Activated T-helper 1 cell treated with anti-CD3 and anti-CD28 coated beads, Interleukin-12 subunit alpha, Interleukin-12 subunit beta, Interleukin-2, Interleukin-4 antibody, amounts not matched to agents 30 ng/mL and 10 ng/mL and 1 ng/mL, durations not matched to agents 14 hours and 24 hours and 36 hours (primary cell): ENCODE measurements at regions not wholly inside any gene's neighbourhood (a gene's known extent, or its start where the extent isn't known, plus 50 kb on each side); places are given as distances from the start of the nearest gene placed in this dataset.

Experiments used
- DNase-seq: peaks from one replicate; pipeline ENCODE4 v3.0.0; 2021; ENCODE audit warnings: low spot score
- H3K27ac Mint-ChIP-seq: one replicate; pipeline ENCODE4 v1.8.0; 2021; ENCODE audit warnings: mild to moderate bottlenecking, mixed read lengths
- H3K27me3 Mint-ChIP-seq: one replicate; pipeline ENCODE4 v1.8.0; 2022; ENCODE audit warnings: mild to moderate bottlenecking, moderate library complexity, mixed read lengths; ENCODE audit not compliant: insufficient read depth
- H3K36me3 Mint-ChIP-seq: one replicate; pipeline ENCODE4 v1.8.0; 2021; ENCODE audit warnings: low read depth, mixed read lengths
- H3K4me1 Mint-ChIP-seq: one replicate; pipeline ENCODE4 v1.8.0; 2021; ENCODE audit warnings: low read depth, mixed read lengths
- H3K4me3 Mint-ChIP-seq: one replicate; pipeline ENCODE4 v1.8.0; 2021; ENCODE audit warnings: mild to moderate bottlenecking, moderate library complexity, mixed read lengths
- H3K9me3 Mint-ChIP-seq: one replicate; pipeline ENCODE4 v1.8.0; 2021; ENCODE audit warnings: mixed read lengths
- intact Hi-C: fragments of 100-400 bp; cut with micrococcal nuclease; formaldehyde crosslinking; loops from one replicate; pipeline ENCODE4 v1.15.1; 2024

- Mint-ChIP-seq H3K27ac (peak overlapping the region; percentile 85), H3K9me3 (no peaks in the 10 kb centered on the region), H3K36me3 (peaks cover 3% of the 10 kb centered on the region), H3K27me3 (no peaks in the 10 kb centered on the region), H3K4me3 (no peak overlapping the region), H3K4me1 (peaks cover 85% of the 10 kb centered on the region)
- no peak for DNase-seq
- intact Hi-C loops = no loop called here
Measured at GRCh38 chr2:234271338-234271737, 220.8 kb downstream of the SPP2 start.

- intact Hi-C loops = no loop called here
- peak overlapping the region; percentile 24 for H3K27ac Mint-ChIP-seq
Measured at GRCh38 chr2:234269769-234270204, 219.3 kb downstream of the SPP2 start.

GRCh38 chr2:234267534-234267933 lies 217.0 kb downstream of the SPP2 start:
- no peak overlapping the region for H3K4me3 Mint-ChIP-seq
- H3K27me3 Mint-ChIP-seq = no peaks in the 10 kb centered on the region
- no peaks in the 10 kb centered on the region for H3K9me3 Mint-ChIP-seq
- peaks cover 5% of the 10 kb centered on the region for H3K36me3 Mint-ChIP-seq
- no peak overlapping the region for H3K27ac Mint-ChIP-seq
- no peak for DNase-seq
- peaks cover 56% of the 10 kb centered on the region for H3K4me1 Mint-ChIP-seq
- intact Hi-C loops = no loop called here

More at GRCh38 chr2:234269769-234270204, 219.3 kb downstream of the SPP2 start:
- Mint-ChIP-seq H3K4me1 (peaks cover 76% of the 10 kb centered on the region), H3K27me3 (no peaks in the 10 kb centered on the region), H3K9me3 (no peaks in the 10 kb centered on the region), H3K36me3 (peaks cover 5% of the 10 kb centered on the region), H3K4me3 (no peak overlapping the region)
- DNase-seq = no peak

- peaks cover 50% of the 10 kb centered on the region for H3K4me1 Mint-ChIP-seq
Measured at GRCh38 chr2:234266952-234267351, 216.4 kb downstream of the SPP2 start.

GRCh38 chr2:234265206-234265605 lies 214.7 kb downstream of the SPP2 start:
- Mint-ChIP-seq H3K27me3 (no peaks in the 10 kb centered on the region), H3K9me3 (no peaks in the 10 kb centered on the region), H3K4me3 (no peak overlapping the region), H3K36me3 (peaks cover 9% of the 10 kb centered on the region), H3K4me1 (peaks cover 43% of the 10 kb centered on the region), H3K27ac (no peak overlapping the region)
- intact Hi-C loops = no loop called here
- no peak for DNase-seq

More at GRCh38 chr2:234266952-234267351, 216.4 kb downstream of the SPP2 start:
- H3K36me3 Mint-ChIP-seq = peaks cover 7% of the 10 kb centered on the region
- H3K27me3 Mint-ChIP-seq = no peaks in the 10 kb centered on the region
- no peak overlapping the region for H3K4me3 Mint-ChIP-seq
- H3K27ac Mint-ChIP-seq = no peak overlapping the region
- no peaks in the 10 kb centered on the region for H3K9me3 Mint-ChIP-seq
- intact Hi-C loops = no loop called here
- DNase-seq = no peak

- Mint-ChIP-seq H3K9me3 (no peaks in the 10 kb centered on the region), H3K27ac (no peak overlapping the region), H3K27me3 (no peaks in the 10 kb centered on the region), H3K4me1 (peaks cover 36% of the 10 kb centered on the region), H3K36me3 (peaks cover 8% of the 10 kb centered on the region), H3K4me3 (no peak overlapping the region)
- DNase-seq = no peak
- intact Hi-C loops = no loop called here
Measured at GRCh38 chr2:234261736-234262135, 211.2 kb downstream of the SPP2 start.

GRCh38 chr2:234259440-234259839 lies 208.9 kb downstream of the SPP2 start:
- H3K4me1 Mint-ChIP-seq = peaks cover 34% of the 10 kb centered on the region
- no peaks in the 10 kb centered on the region for H3K27me3 Mint-ChIP-seq
- H3K36me3 Mint-ChIP-seq = peaks cover 4% of the 10 kb centered on the region
- intact Hi-C loops = loop anchor here (2.0 kb wide), 1 partner anchor 15 kb away; no protein-coding TSS in a partner anchor
- no peaks in the 10 kb centered on the region for H3K9me3 Mint-ChIP-seq
- H3K27ac Mint-ChIP-seq = no peak overlapping the region
- H3K4me3 Mint-ChIP-seq = no peak overlapping the region
- DNase-seq = no peak

- Mint-ChIP-seq H3K27ac (no peak overlapping the region), H3K27me3 (no peaks in the 10 kb centered on the region), H3K4me3 (no peak overlapping the region), H3K9me3 (no peaks in the 10 kb centered on the region), H3K36me3 (peaks cover 4% of the 10 kb centered on the region), H3K4me1 (peaks cover 35% of the 10 kb centered on the region)
- intact Hi-C loops = loop anchor here (1.0 to 2.0 kb wide), 2 partner anchors 14 kb away; no protein-coding TSS in a partner anchor
- no peak for DNase-seq
Measured at GRCh38 chr2:234258562-234259141, 208.2 kb downstream of the SPP2 start.

- no peak overlapping the region for H3K27ac Mint-ChIP-seq
- no peaks in the 10 kb centered on the region for H3K9me3 Mint-ChIP-seq
- H3K4me3 Mint-ChIP-seq = no peak overlapping the region
- peaks cover 4% of the 10 kb centered on the region for H3K36me3 Mint-ChIP-seq
- H3K27me3 Mint-ChIP-seq = no peaks in the 10 kb centered on the region
- peaks cover 35% of the 10 kb centered on the region for H3K4me1 Mint-ChIP-seq
- intact Hi-C loops = loop anchor here (1.0 to 2.0 kb wide), 2 partner anchors 13 to 14 kb away; no protein-coding TSS in a partner anchor
- DNase-seq = no peak
Measured at GRCh38 chr2:234257859-234258561, 207.5 kb downstream of the SPP2 start.

- Mint-ChIP-seq H3K27me3 (peaks cover 1% of the 10 kb centered on the region), H3K27ac (no peak overlapping the region), H3K9me3 (no peaks in the 10 kb centered on the region), H3K4me3 (no peak overlapping the region), H3K4me1 (peaks cover 38% of the 10 kb centered on the region), H3K36me3 (peaks cover 5% of the 10 kb centered on the region)
- DNase-seq = no peak
- intact Hi-C loops = no loop called here
Measured at GRCh38 chr2:234256516-234256915, 206.0 kb downstream of the SPP2 start.

GRCh38 chr2:234254783-234255521 lies 204.4 kb downstream of the SPP2 start:
- Mint-ChIP-seq H3K9me3 (no peaks in the 10 kb centered on the region), H3K4me1 (peaks cover 29% of the 10 kb centered on the region), H3K4me3 (no peak overlapping the region), H3K36me3 (peaks cover 3% of the 10 kb centered on the region), H3K27ac (no peak overlapping the region), H3K27me3 (peaks cover 5% of the 10 kb centered on the region)
- intact Hi-C loops = no loop called here
- DNase-seq = no peak

GRCh38 chr2:234252772-234253171 lies 202.3 kb downstream of the SPP2 start:
- Mint-ChIP-seq H3K4me1 (peaks cover 17% of the 10 kb centered on the region), H3K4me3 (no peak overlapping the region), H3K27ac (no peak overlapping the region), H3K27me3 (peaks cover 11% of the 10 kb centered on the region), H3K36me3 (peaks cover 3% of the 10 kb centered on the region), H3K9me3 (no peaks in the 10 kb centered on the region)
- no peak for DNase-seq
- intact Hi-C loops = no loop called here
